ENCODE measurements at regions not wholly inside any gene's neighbourhood (a gene's known extent, or its start where the extent isn't known, plus 50 kb on each side); places are given as distances from the start of the nearest gene placed in this dataset.

DNA sequence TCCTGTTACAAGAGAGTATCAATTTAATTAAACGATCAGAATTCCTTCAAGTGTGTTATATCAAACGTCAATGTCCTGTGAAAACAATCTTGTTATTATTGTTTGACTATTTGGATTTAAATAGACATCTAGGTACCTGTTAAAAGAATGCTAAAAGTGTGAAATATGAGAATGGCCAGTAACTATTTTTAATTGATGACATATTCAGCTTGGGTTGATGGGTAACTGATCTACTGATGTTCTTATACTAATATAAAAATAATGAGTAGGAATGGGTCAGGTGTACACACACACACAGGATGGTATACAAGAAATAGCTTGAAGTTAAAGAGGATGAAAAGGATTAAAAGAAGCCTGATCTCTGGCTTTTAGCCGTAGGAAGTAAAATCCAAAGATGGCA is 146.0 kb downstream of the SLC38A4 start:
- TF ChIP-seq, protein P1, sequence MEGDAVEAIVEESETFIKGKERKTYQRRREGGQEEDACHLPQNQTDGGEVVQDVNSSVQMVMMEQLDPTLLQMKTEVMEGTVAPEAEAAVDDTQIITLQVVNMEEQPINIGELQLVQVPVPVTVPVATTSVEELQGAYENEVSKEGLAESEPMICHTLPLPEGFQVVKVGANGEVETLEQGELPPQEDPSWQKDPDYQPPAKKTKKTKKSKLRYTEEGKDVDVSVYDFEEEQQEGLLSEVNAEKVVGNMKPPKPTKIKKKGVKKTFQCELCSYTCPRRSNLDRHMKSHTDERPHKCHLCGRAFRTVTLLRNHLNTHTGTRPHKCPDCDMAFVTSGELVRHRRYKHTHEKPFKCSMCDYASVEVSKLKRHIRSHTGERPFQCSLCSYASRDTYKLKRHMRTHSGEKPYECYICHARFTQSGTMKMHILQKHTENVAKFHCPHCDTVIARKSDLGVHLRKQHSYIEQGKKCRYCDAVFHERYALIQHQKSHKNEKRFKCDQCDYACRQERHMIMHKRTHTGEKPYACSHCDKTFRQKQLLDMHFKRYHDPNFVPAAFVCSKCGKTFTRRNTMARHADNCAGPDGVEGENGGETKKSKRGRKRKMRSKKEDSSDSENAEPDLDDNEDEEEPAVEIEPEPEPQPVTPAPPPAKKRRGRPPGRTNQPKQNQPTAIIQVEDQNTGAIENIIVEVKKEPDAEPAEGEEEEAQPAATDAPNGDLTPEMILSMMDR (IDR thresholded peaks at IDR 0.05 in 4 of 5, conservative IDR thresholded peaks at IDR 0.05 in 1 of 5) = no peak
- no peak for TF ChIP-seq POLR2A (IDR thresholded peaks at IDR 0.05)
